Fibroblast of lung (primary cell): ENCODE measurements at regions not wholly inside any gene's neighbourhood (a gene's known extent, or its start where the extent isn't known, plus 50 kb on each side); places are given as distances from the start of the nearest gene placed in this dataset.

Source experiments
- DNase-seq, 2 donors: peaks; one replicate each; pipeline versions ENCODE4 v3.0.0 to v3.0.0-alpha.2; 2010; ENCODE audit warnings: low read depth in 2 of 2
- H2AFZ ChIP-seq: 2 replicates; pipeline ENCODE4 v1.5.1; 2012; ENCODE audit warnings: low read length, control low read depth, inconsistent platforms
- H3K27ac ChIP-seq: 2 replicates; pipeline ENCODE4 v1.5.1; 2011; ENCODE audit warnings: low read length, control low read depth; ENCODE audit not compliant: insufficient read depth
- H3K27me3 ChIP-seq: 2 replicates; pipeline ENCODE4 v1.5.1; 2011; ENCODE audit warnings: mild to moderate bottlenecking, low read length; ENCODE audit not compliant: control insufficient read depth, insufficient read depth
- H3K36me3 ChIP-seq: 2 replicates; pipeline ENCODE4 v1.5.1; 2011; ENCODE audit warnings: low read length; ENCODE audit not compliant: control insufficient read depth, insufficient read depth
- H3K4me1 ChIP-seq: 2 replicates; pipeline ENCODE4 v1.5.1; 2011; ENCODE audit warnings: low read length; ENCODE audit not compliant: control insufficient read depth, insufficient read depth; ENCODE audit errors: extremely low read depth
- H3K4me2 ChIP-seq: 2 replicates; pipeline ENCODE4 v1.5.1; 2011; ENCODE audit warnings: low read length, control low read depth; ENCODE audit not compliant: insufficient read depth; ENCODE audit errors: extremely low read depth
- H3K4me3 ChIP-seq, 4 experiments: fragments of 200-600 bp in 1 of 4; sonication (generic) in 1 of 4; replicated peaks in 1 of 4; 2 replicates each; pipeline ENCODE4 v1.5.1; 2011 to 2016; ENCODE audit warnings: low read length in 4 of 4, low read depth in 3 of 4, mild to moderate bottlenecking in 3 of 4, control low read depth in 2 of 4, inconsistent platforms in 1 of 4, mixed read lengths in 1 of 4; ENCODE audit not compliant: insufficient read depth in 1 of 4; ENCODE audit errors: control extremely low read depth in 1 of 4
- H3K79me2 ChIP-seq: 2 replicates; pipeline ENCODE4 v1.5.1; 2012; ENCODE audit warnings: mild to moderate bottlenecking, low read length, inconsistent platforms; ENCODE audit not compliant: control insufficient read depth, insufficient read depth
- H3K9ac ChIP-seq: 2 replicates; pipeline ENCODE4 v1.5.1; 2011; ENCODE audit warnings: mild to moderate bottlenecking, low read length, control low read depth; ENCODE audit not compliant: insufficient read depth
- H3K9me3 ChIP-seq: 2 replicates; pipeline ENCODE4 v1.5.1; 2012; ENCODE audit warnings: low read depth, low read length; ENCODE audit not compliant: control insufficient read depth, insufficient read depth
- H4K20me1 ChIP-seq: 2 replicates; pipeline ENCODE4 v1.5.1; 2011; ENCODE audit warnings: low read length; ENCODE audit not compliant: control insufficient read depth, insufficient read depth; ENCODE audit errors: extremely low read depth
- CTCF ChIP-seq, 2 donors: IDR thresholded peaks in 1 of 2; conservative IDR thresholded peaks in 1 of 2; 1 replicate in 1 of 2; 2 replicates in 1 of 2; pipeline ENCODE4 v1.5.1; 2011 to 2012; ENCODE audit warnings: low read length in 2 of 2, control low read depth in 1 of 2, inconsistent platforms in 1 of 2, low read depth in 1 of 2, mild to moderate bottlenecking in 1 of 2
- EZH2 ChIP-seq: IDR thresholded peaks from 2 replicates; pipeline ENCODE4 v1.5.1; 2012; ENCODE audit warnings: low read length, control low read depth, mild to moderate bottlenecking; ENCODE audit errors: missing control alignments

- TF ChIP-seq EZH2 = no peak
- Histone ChIP-seq H3K4me3 (no peak overlapping the region), H3K4me1 (no peaks in the 10 kb centered on the region), H3K9ac (no peak overlapping the region), H3K79me2 (no peaks in the 10 kb centered on the region), H3K36me3 (no peaks in the 10 kb centered on the region), H2AFZ (no peak overlapping the region), H4K20me1 (peaks cover 1% of the 10 kb centered on the region), H3K27me3 (no peaks in the 10 kb centered on the region), H3K27ac (no peak overlapping the region), H3K9me3 (no peaks in the 10 kb centered on the region), H3K4me2 (no peak overlapping the region)
- DNase-seq = no peak
Observed at GRCh38 chr13:73984949-73985691, 149.1 kb downstream of the KLF12 start.

- H3K4me3 ChIP-seq = no peak overlapping the region
- no peaks in the 10 kb centered on the region for H3K79me2 ChIP-seq
- H3K9me3 ChIP-seq = no peaks in the 10 kb centered on the region
- H3K4me2 ChIP-seq = no peak overlapping the region
- no peaks in the 10 kb centered on the region for H3K36me3 ChIP-seq
- peaks cover 1% of the 10 kb centered on the region for H4K20me1 ChIP-seq
- no peak for DNase-seq
- no peaks in the 10 kb centered on the region for H3K27me3 ChIP-seq
- no peak overlapping the region for H3K27ac ChIP-seq
- H3K4me1 ChIP-seq = no peaks in the 10 kb centered on the region
- no peak overlapping the region for H3K9ac ChIP-seq
- TF ChIP-seq CTCF (conservative IDR thresholded peaks at IDR 0.05 in 1 of 2, IDR thresholded peaks at IDR 0.05 in 1 of 2; ENCODE audit: low read depth in 1 of 2, low read length in 2 of 2) = no peak
- no peak for TF ChIP-seq EZH2
- no peak overlapping the region for H2AFZ ChIP-seq
Observed at GRCh38 chr13:73984201-73984600, 150.0 kb downstream of the KLF12 start.

GRCh38 chr13:73983109-73983508 is 151.1 kb downstream of the KLF12 start:
- Histone ChIP-seq H4K20me1 (no peaks in the 10 kb centered on the region), H3K9ac (no peak overlapping the region), H3K36me3 (no peaks in the 10 kb centered on the region), H3K27me3 (no peaks in the 10 kb centered on the region), H3K4me3 (no peak overlapping the region), H3K4me1 (no peaks in the 10 kb centered on the region), H3K79me2 (no peaks in the 10 kb centered on the region), H2AFZ (no peak overlapping the region), H3K9me3 (no peaks in the 10 kb centered on the region), H3K4me2 (no peak overlapping the region), H3K27ac (no peak overlapping the region)
- no peak for DNase-seq
- TF ChIP-seq EZH2 = no peak
- no peak for TF ChIP-seq CTCF (conservative IDR thresholded peaks at IDR 0.05 in 1 of 2, IDR thresholded peaks at IDR 0.05 in 1 of 2; ENCODE audit: low read depth in 1 of 2, low read length in 2 of 2)
